OCI-LY3 (cell line): ENCODE measurements at regions not wholly inside any gene's neighbourhood (a gene's known extent, or its start where the extent isn't known, plus 50 kb on each side); places are given as distances from the start of the nearest gene placed in this dataset.
"Not testable (repeated sequence)": the region's sequence is repeated elsewhere in the genome, so short reads cannot be mapped to it uniquely, and the experiment has no call there.

ENCODE experiments used
- EZH2phosphoT487 ChIP-seq: fragments of 200-600 bp; shearing (Covaris generic); IDR thresholded peaks from 2 replicates; pipeline ENCODE4 v1.6.1; 2018; ENCODE audit warnings: antibody characterized with exemption, mixed run types, low read depth
- TF ChIP-seq, protein P1 (sequence below): fragments of 200-600, 300-600 bp; sonication (generic); IDR thresholded peaks from 2 replicates; pipeline ENCODE4 v1.5.1; 2014; ENCODE audit warnings: antibody characterized with exemption, low read length, low read depth

DNA sequence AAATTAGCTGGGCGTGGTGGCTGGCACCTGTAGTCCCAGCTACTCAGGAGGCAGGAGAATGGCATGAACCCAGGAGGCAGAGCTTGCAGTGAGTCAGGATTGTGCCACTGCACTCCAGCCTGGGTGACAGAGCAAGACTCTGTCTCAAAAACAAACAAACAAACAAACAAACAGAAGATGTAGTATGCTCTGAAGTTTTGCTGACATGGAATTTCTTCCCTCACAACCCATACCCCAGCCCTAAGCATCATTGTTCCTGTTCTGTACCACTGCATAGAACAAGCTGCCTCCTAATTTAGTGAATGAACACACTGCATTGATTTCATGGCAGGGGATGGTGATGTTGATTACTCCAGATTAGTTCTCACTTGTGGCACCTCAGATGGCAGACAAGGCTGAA is 89.7 kb downstream of the SPATA31A6 start:
- TF ChIP-seq, protein P1, sequence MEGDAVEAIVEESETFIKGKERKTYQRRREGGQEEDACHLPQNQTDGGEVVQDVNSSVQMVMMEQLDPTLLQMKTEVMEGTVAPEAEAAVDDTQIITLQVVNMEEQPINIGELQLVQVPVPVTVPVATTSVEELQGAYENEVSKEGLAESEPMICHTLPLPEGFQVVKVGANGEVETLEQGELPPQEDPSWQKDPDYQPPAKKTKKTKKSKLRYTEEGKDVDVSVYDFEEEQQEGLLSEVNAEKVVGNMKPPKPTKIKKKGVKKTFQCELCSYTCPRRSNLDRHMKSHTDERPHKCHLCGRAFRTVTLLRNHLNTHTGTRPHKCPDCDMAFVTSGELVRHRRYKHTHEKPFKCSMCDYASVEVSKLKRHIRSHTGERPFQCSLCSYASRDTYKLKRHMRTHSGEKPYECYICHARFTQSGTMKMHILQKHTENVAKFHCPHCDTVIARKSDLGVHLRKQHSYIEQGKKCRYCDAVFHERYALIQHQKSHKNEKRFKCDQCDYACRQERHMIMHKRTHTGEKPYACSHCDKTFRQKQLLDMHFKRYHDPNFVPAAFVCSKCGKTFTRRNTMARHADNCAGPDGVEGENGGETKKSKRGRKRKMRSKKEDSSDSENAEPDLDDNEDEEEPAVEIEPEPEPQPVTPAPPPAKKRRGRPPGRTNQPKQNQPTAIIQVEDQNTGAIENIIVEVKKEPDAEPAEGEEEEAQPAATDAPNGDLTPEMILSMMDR = not testable (repeated sequence)
- TF ChIP-seq EZH2phosphoT487 = not testable (repeated sequence)
